Ovary (tissue), 7 donors: ENCODE measurements at regions not wholly inside any gene's neighbourhood (a gene's known extent, or its start where the extent isn't known, plus 50 kb on each side); places are given as distances from the start of the nearest gene placed in this dataset.

Experiments used
- DNase-seq, 5 donors: peaks; one replicate each; pipeline ENCODE4 v3.0.0-alpha.2; 2019 to 2020
- H3K27ac ChIP-seq, 2 donors: fragments of 200-600 bp; one replicate each; pipeline versions ENCODE4 v1.5.1 to v1.8.0; 2019 to 2022
- H3K27me3 ChIP-seq: fragments of 200-600 bp; one replicate; pipeline ENCODE4 v1.8.0; 2022
- H3K36me3 ChIP-seq: fragments of 200-600 bp; sonication (generic); one replicate; pipeline ENCODE4 v1.5.1; 2019
- H3K4me1 ChIP-seq: one replicate; pipeline ENCODE4 v1.8.1; 2013; ENCODE audit warnings: mild to moderate bottlenecking, moderate library complexity; ENCODE audit not compliant: insufficient read depth
- H3K4me3 ChIP-seq: fragments of 200-600 bp; sonication (generic); one replicate; pipeline ENCODE4 v1.5.1; 2017
- H3K9me3 ChIP-seq, 2 donors: fragments of 200-600 bp in 1 of 2; sonication (generic) in 1 of 2; one replicate each; pipeline versions ENCODE4 v1.5.1 to v1.8.1; 2013 to 2019; ENCODE audit warnings: mild to moderate bottlenecking in 1 of 2, moderate library complexity in 1 of 2
- CTCF ChIP-seq, 3 donors: fragments of 450-650 bp in 2 of 3; fragments of 200-600 bp in 1 of 3; IDR thresholded peaks; one replicate each; pipeline versions ENCODE4 v1.5.1 to v1.8.0; 2016 to 2022; ENCODE audit warnings: antibody characterized with exemption in 3 of 3, mild to moderate bottlenecking in 1 of 3
- EP300 ChIP-seq: sonication (generic); formaldehyde crosslinking; IDR thresholded peaks from one replicate; pipeline ENCODE4 v1.6.1; 2017; ENCODE audit warnings: antibody characterized with exemption
- POLR2A ChIP-seq: fragments of 450-650 bp; IDR thresholded peaks from one replicate; pipeline ENCODE4 v1.6.1; 2017; ENCODE audit warnings: antibody characterized with exemption, mild to moderate bottlenecking, moderate library complexity
- WGBS, 3 donors: extraction: QIAGEN DNeasy Blood & Tissue Kit in 1 of 3; methylation state at CpG; one replicate each; pipeline versions ENCODE4 v1.1.5 to v1.1.7; 2013 to 2017; 5-methylcytosine and 5-hydroxymethylcytosine counted together
- intact Hi-C, 4 donors: fragments of 100-400 bp; cut with DNase I; formaldehyde crosslinking; loops; one replicate each; pipeline versions ENCODE4 v1.11.0 to v1.15.1; 2022 to 2023
- donor health status: DM: no; HTN: no; CAD: no; lungs with moderate emphysema.
- donor health status: DM: no; HTN: no; CAD: no.
- donor health status: Bipolar disorder and iron deficiency.
- donor health status: DM: no; HTN: no; CAD: no.
- donor health status: DM: yes; HTN: yes; CAD: no.

- DNase-seq: no peak
- 84 to 86% (median 85%) methylated on average over 7 of the region's 7 CpGs for whole genome bisulfite sequencing, 3 donors
- Histone ChIP-seq H3K4me1 (no peaks in the 10 kb centered on the region), H3K9me3 (no peaks in the 10 kb centered on the region), H3K27me3 (no peaks in the 10 kb centered on the region), H3K4me3 (no peak overlapping the region), H3K27ac (no peak overlapping the region), H3K36me3 (no peaks in the 10 kb centered on the region)
- TF ChIP-seq EP300 (no peak), POLR2A (no peak), CTCF (IDR thresholded peaks at IDR 0.05) (no peak)
- intact Hi-C loops: no loop called here
Observed at GRCh38 chr4:13928214-13928613, 300.7 kb upstream of the BOD1L1 start.

- no peak overlapping the region for H3K4me3 ChIP-seq
- H3K27ac ChIP-seq: no peak overlapping the region
- no peak for DNase-seq
- H3K9me3 ChIP-seq: no peaks in the 10 kb centered on the region
- WGBS, 3 donors: 80 to 87% (median 81%) methylated on average over 4 of the region's 4 CpGs
- no peaks in the 10 kb centered on the region for H3K27me3 ChIP-seq
- H3K4me1 ChIP-seq: no peaks in the 10 kb centered on the region
- H3K36me3 ChIP-seq: no peaks in the 10 kb centered on the region
- no peak for TF ChIP-seq POLR2A
- intact Hi-C loops: no loop called here
Observed at GRCh38 chr4:13930155-13930554, 302.6 kb upstream of the BOD1L1 start.

GRCh38 chr4:13933191-13933590 is 305.7 kb upstream of the BOD1L1 start:
- H3K4me1 ChIP-seq: no peaks in the 10 kb centered on the region
- H3K4me3 ChIP-seq: no peak overlapping the region
- TF ChIP-seq CTCF (IDR thresholded peaks at IDR 0.05) (no peak), POLR2A (no peak), EP300 (no peak)
- H3K27me3 ChIP-seq: no peaks in the 10 kb centered on the region
- 51 to 55% (median 51%) methylated on average over 4 of the region's 4 CpGs for WGBS, 3 donors
- H3K36me3 ChIP-seq: no peaks in the 10 kb centered on the region
- H3K9me3 ChIP-seq: no peaks in the 10 kb centered on the region
- no peak for DNase-seq
- intact Hi-C loops: no loop called here
- no peak overlapping the region for H3K27ac ChIP-seq

- intact Hi-C loops: no loop called here
- Histone ChIP-seq H3K36me3 (no peaks in the 10 kb centered on the region), H3K27ac (no peak overlapping the region), H3K9me3 (no peaks in the 10 kb centered on the region), H3K27me3 (no peaks in the 10 kb centered on the region), H3K4me3 (no peak overlapping the region), H3K4me1 (no peaks in the 10 kb centered on the region)
- TF ChIP-seq CTCF (IDR thresholded peaks at IDR 0.05): no peak
- no peak for TF ChIP-seq EP300
- no peak for TF ChIP-seq POLR2A
- DNase-seq: no peak
- 81 to 85% (median 81%) methylated on average over 3 of the region's 3 CpGs for WGBS, 3 donors
Observed at GRCh38 chr4:13938299-13938698, 310.8 kb upstream of the BOD1L1 start.

- intact Hi-C loops: no loop called here
- Histone ChIP-seq H3K27me3 (no peaks in the 10 kb centered on the region), H3K9me3 (no peaks in the 10 kb centered on the region), H3K36me3 (no peaks in the 10 kb centered on the region), H3K4me3 (no peak overlapping the region), H3K4me1 (no peaks in the 10 kb centered on the region), H3K27ac (no peak overlapping the region)
- TF ChIP-seq POLR2A: no peak
- TF ChIP-seq CTCF (IDR thresholded peaks at IDR 0.05): no peak
- TF ChIP-seq EP300: no peak
- DNase-seq: no peak
- 63 to 79% (median 70%) methylated on average over 3 of the region's 3 CpGs for WGBS, 3 donors
Observed at GRCh38 chr4:13940921-13941320, 313.4 kb upstream of the BOD1L1 start.
